ENCODE measurements at regions not wholly inside any gene's neighbourhood (a gene's known extent, or its start where the extent isn't known, plus 50 kb on each side); places are given as distances from the start of the nearest gene placed in this dataset.

DNA sequence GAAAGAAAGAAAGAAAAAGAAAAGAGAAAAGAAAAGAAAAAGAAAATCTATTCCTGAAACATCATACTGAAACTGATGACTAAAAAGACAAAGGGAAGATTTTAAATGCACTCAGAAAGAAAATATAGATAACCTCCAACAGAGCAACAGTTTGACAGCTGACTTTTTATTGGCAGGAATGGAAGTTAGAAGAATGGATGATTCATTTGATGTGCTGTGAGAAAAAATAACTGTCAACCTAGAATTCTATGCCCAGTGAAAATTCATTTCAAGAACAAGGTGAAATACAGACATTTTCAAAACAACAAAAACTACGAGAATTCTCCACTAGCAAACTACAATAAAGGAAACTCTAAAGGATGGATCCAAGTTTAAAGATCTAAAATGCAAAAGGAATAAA, 50.5 kb upstream of the HSPA12A start:
- no peak overlapping the region for H3K27ac ChIP-seq
- no peak for TF ChIP-seq CTCF (IDR thresholded peaks at IDR 0.05)
- no peak for TF ChIP-seq ZFX (IDR thresholded peaks at IDR 0.05; ENCODE audit: borderline replicate concordance)

DNA sequence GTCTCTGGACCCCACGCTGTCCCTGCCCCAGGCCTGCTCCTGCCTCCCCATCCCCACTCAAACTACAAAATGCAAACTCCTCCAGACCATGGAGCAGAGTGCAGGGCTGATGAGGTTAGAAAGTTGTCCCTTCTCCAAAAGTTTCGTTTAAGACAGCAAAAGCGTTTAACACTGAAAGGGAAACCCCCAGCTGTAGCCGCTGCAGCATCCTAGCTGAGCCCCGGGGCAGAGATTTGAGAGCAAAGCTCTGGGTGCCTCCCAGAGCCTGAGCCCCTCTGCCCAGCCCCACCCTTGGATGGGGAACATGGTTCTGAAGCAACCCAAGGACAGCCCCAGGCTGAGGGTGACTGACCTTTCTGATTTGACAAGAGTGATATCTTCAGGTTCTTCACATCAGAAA, 52.8 kb upstream of the ENO4 start:
- H3K27ac ChIP-seq: no peak overlapping the region
- TF ChIP-seq ZFX (IDR thresholded peaks at IDR 0.05; ENCODE audit: borderline replicate concordance) (no peak), CTCF (IDR thresholded peaks at IDR 0.05) (no peak)

DNA sequence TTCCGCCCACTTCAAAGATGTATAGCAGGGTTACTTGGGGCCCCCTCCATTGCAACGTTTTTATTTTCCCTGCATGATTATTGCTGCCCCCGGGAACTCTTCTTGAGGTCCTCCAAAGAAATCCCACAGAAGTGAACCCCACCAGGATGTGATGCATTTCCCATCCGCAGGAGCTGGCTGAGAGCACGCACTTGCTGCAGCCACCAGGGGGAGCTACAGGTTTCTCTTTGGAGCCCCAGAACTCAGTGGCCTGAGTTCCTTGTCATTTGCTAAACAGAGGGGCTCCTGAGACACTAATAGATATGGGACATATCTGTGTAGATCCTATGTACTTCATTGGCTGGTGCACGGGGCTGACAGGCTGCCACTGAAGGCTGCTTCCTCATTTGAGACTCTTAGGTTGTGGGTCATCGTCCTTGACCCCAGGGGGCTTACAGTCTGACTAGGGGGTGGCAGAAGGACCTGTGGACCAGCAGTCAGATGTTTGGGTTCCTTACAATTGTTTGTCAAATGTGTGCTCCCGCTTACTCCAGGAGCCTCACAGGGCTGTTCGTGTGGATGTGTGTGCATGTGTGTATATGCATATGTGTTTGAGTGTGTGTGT, 52.3 kb upstream of the ENO4 start:
- no peak overlapping the region for H3K27ac ChIP-seq
- TF ChIP-seq ZFX (IDR thresholded peaks at IDR 0.05; ENCODE audit: borderline replicate concordance) (no peak), CTCF (IDR thresholded peaks at IDR 0.05) (peak; percentile 88)

GRCh38 chr10:116798859-116799258, 50.4 kb upstream of the ENO4 start:
- no peak overlapping the region for H3K27ac ChIP-seq
- TF ChIP-seq CTCF (IDR thresholded peaks at IDR 0.05) (no peak), ZFX (IDR thresholded peaks at IDR 0.05; ENCODE audit: borderline replicate concordance) (no peak)
